Gastrocnemius medialis (tissue), 4 donors: ENCODE measurements at regions not wholly inside any gene's neighbourhood (a gene's known extent, or its start where the extent isn't known, plus 50 kb on each side); places are given as distances from the start of the nearest gene placed in this dataset.

Experiments
- POLR2A ChIP-seq, 2 donors: fragments of 450-650 bp; IDR thresholded peaks; one replicate each; pipeline ENCODE4 v1.6.1; 2017; ENCODE audit warnings: antibody characterized with exemption in 2 of 2, mild to moderate bottlenecking in 2 of 2, moderate library complexity in 2 of 2
- TF ChIP-seq, protein P1 (sequence below), 5 experiments: fragments of 450-650 bp in 3 of 5; fragments of 200-600 bp in 2 of 5; sonication (generic) in 2 of 5; IDR thresholded peaks in 4 of 5; conservative IDR thresholded peaks in 1 of 5; 1 replicate in 4 of 5; 2 replicates in 1 of 5; pipeline ENCODE4 v1.5.1; 2016 to 2019; ENCODE audit warnings: antibody characterized with exemption in 5 of 5, mild to moderate bottlenecking in 3 of 5, moderate library complexity in 3 of 5

DNA sequence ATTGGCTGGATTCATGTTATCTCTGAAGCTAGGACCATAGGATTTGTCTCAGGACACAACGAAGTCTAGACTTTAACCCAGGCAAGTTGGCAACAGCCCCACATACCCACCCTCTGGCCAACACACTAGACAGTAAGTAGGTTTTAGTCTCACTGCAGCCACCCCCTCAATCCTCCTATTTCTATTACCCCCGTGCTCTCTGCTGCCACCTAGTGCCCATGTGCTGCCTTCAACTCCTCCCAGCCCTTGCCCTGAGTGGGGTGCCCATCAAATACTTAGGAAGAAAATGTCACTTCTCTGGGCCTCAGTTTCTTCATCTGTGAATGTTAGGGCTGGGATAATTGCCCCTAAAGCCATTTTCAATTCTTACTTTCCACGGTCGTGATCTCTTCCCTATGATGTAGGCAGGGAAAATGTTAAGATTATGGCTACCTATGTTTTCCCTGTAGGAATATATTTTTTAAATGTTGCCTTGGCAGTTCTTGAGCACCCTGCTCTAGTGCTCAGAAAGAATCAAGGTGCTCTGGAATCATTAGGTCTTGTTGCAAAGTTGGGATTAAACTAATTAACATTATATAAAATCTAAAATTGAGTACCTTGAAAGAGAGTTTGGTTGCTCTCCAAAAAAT, 213.0 kb downstream of the LMX1A start:
- TF ChIP-seq, protein P1, sequence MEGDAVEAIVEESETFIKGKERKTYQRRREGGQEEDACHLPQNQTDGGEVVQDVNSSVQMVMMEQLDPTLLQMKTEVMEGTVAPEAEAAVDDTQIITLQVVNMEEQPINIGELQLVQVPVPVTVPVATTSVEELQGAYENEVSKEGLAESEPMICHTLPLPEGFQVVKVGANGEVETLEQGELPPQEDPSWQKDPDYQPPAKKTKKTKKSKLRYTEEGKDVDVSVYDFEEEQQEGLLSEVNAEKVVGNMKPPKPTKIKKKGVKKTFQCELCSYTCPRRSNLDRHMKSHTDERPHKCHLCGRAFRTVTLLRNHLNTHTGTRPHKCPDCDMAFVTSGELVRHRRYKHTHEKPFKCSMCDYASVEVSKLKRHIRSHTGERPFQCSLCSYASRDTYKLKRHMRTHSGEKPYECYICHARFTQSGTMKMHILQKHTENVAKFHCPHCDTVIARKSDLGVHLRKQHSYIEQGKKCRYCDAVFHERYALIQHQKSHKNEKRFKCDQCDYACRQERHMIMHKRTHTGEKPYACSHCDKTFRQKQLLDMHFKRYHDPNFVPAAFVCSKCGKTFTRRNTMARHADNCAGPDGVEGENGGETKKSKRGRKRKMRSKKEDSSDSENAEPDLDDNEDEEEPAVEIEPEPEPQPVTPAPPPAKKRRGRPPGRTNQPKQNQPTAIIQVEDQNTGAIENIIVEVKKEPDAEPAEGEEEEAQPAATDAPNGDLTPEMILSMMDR (IDR thresholded peaks at IDR 0.05 in 4 of 5, conservative IDR thresholded peaks at IDR 0.05 in 1 of 5): peak; percentile 50 to 85 (median 62)
- TF ChIP-seq POLR2A (IDR thresholded peaks at IDR 0.05): no peak
